HPDE6-E6E7 (cell line): ENCODE measurements at regions not wholly inside any gene's neighbourhood (a gene's known extent, or its start where the extent isn't known, plus 50 kb on each side); places are given as distances from the start of the nearest gene placed in this dataset.

Experiments used
- DNase-seq: peaks from one replicate; pipeline ENCODE4 v3.0.0; 2011; ENCODE audit warnings: missing footprints; ENCODE audit errors: extremely low spot score

DNA sequence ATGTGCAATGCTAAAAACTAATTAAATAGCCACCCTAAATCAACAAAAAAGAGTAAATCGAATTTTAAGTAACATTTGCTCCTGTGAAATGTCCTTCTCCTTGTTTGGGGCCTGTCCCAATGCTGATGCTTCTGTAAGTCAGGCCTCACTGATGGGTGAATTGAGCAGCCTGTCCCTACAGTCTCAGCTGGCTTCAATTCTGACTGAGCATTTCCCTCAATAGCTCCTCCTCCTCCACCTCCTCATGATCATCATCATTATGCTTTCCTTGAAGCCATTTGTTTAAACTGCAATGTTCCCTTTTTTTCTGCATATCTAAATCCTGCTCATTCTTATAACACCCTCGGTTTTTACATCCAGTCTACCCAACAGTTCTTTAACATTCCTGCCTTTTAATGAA is 137.2 kb upstream of the CELF4 start:
- DNase-seq = no peak

DNA sequence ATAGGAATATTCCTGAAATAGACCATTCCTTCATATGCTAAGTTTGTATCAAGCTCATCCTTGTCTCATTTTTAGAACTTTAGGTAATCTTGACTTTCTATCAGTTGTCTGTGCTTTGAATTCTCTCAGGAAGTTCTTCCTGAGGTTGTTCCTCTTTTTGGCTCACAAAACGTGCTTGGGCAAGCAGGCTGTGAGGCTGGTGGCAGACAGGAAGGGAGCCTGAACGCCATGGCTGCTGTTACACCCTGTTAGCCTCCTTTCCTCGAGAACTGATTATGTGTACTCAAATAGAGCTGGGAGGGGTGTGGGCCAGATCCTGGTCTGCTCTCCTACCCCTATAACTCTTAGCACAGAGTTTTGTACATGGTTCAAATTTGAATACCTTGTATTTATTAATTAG is 136.4 kb upstream of the CELF4 start:
- DNase-seq = no peak

DNA sequence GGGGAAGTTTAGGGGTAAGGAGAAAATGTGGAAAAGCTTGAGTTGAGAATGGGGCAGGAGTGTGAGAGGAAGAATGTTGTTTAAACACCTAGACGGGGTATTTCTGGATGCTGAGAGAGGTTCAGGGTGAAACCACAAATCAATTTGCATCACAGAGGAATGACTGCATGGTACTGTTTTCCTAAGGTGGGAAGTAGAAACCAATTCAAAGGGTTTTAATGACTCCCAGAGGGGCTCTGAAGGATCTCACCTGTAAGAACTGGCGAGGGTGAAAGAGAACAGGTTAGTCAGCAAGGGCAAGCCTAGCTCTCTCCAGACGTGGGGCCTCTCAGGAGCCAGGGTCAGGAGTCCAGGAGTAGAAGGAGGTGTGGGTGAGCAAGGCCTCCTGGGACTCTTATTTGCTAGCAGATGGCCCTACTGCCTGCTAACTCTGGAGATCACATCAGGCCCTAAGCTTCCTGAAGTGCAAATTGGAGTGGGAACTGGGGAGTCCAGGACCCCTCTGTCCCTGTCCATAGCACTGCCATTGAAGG is 133.0 kb upstream of the CELF4 start:
- DNase-seq = no peak

DNA sequence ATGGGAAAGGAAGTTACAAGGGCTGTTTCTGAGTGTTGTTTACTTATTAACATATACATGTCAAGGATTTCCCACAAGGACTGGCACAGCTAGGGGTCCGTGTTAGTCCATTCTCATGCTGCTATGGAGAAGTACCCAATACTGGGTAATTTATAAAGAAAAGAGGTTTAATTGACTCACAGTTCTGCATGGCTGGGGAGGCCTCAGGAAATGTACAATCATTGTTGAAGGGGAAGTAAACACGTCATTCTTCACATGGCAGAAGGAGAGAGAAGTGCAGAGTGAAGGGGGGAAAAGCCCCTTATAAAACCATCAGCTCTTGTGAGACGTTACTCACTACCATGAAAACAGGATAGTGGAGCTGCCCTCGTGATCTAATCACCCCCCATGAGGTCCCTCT is 128.9 kb upstream of the CELF4 start:
- no peak for DNase-seq

DNA sequence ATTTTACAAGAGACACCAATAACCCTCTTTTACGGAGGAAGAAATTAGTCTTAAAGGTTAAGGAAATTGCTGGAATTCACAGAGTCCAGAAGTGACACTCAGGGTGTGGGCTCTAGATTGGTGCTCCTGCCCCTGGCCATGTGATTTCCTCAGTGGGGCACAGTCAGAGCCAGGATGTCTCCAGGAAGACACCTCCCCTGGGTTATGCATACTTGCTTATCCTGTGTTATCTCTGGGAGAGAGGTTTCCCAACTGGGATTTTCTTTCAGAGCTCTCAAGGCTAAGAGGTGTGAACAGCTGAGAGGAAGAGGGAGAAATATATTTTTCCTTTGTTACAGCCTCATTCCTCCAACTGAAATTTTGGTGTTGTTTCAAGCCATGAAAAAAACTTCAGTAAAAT is 125.6 kb upstream of the CELF4 start:
- DNase-seq = no peak

DNA sequence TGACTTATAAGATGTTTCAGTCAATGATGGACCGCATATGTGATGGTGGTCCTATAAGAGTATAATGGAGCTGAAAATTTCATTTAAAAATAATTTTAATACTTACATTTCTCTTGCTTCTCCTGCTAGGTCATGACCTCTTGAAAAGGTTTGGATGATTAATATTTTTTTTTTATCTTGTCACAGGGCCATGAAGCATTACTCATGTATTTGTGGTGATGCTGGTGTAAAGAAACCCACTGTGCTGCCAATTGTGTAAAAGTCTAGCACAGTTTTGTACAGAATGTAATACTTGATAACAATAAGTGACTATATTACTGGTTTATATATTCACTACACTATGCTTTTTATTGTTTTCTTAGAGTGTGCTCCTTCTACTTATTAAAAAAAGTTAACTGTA is 124.2 kb upstream of the CELF4 start:
- no peak for DNase-seq

DNA sequence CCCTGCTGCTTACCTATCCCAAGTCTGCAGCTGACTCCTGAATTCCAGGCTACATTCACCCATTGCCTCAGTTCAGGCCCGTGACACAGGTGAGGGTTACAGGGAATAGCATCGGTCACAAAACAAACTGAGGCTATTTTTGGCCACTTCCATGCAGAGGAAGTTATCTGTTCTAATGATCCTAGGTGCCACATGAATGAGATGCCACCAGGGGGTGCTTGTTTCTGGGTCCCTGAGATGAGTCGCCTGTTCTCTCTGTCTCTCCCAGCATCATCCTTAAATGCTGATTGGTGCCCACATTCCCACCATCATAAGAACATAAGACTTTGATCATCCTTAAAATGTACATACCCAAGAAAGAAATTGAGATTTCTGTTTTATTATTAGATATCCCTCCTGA is 119.0 kb upstream of the CELF4 start:
- DNase-seq = no peak

DNA sequence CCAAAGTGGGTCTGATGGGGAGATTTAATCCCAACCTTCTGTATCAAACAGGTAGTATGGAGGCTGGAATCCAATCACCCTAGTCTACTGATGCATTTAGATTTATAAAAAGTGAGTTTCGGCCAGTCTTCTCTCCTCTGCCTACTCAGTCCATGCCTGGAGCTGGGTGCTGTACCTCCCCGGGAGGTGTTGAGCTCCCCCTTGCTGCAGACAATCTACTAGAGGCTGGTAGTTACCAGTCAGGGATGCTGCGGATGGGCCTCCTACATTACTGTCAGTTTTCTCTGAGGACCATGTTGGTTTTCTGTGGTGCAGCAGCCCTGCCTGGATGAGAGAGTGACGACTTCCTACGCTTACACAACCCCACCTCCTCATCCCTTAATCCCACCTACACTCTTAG is 118.6 kb upstream of the CELF4 start:
- DNase-seq = no peak

DNA sequence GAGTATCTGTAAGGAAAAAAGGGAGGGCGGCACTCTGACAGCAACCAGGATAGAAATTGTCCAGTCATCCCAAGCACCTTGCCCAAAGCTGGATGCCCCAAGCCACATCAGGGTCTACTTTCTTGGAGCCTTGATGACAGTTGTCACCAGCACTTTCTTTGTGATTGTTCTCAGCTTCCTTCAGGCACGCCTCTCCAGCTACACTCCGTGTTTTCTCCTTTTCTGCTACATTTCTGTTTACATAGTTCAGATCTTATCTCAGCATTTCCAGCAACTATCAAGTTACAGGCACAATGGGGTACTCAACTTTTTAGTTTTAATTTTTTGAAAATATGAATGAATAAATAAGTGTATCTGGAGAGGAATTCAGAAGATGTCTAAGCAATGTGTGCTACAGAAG is 115.3 kb upstream of the CELF4 start:
- DNase-seq = no peak

DNA sequence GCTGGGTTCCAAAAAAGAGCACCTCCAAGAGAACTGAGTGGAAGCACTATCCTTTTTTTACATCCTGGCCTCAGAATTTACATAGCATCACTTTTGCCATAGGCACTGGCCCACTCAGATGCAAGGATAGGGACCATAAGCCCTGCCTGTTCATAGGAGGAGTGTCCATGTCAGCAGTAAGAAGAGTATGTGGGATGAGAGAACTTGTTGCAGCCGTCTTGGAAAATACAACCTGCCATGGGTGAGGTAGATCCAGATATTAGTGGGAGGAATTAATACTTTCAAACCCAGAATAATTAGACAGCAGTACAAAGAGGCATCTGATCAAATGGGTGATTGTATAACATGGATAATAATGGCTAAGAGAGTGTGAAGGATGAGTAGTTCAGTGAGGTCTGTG is 110.7 kb upstream of the CELF4 start:
- DNase-seq = no peak

DNA sequence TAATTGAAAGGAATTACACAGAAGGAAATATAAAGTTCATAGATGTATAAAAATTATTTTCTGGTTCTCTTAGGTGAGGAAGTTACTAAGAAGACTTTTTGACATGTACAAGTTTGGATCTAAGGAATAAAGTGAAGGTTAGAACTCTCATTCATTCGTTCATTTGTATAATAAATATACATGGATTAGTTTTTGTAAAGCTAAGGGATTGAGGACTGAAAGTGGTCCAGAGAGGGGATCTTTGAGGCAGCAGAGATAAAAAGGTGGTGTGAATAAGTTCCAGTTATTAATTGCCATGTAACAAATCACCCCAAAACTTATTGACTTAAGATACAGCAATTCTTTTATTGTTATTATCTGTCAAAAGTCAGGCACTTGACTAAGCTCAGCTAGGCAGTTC is 110.1 kb upstream of the CELF4 start:
- no peak for DNase-seq

DNA sequence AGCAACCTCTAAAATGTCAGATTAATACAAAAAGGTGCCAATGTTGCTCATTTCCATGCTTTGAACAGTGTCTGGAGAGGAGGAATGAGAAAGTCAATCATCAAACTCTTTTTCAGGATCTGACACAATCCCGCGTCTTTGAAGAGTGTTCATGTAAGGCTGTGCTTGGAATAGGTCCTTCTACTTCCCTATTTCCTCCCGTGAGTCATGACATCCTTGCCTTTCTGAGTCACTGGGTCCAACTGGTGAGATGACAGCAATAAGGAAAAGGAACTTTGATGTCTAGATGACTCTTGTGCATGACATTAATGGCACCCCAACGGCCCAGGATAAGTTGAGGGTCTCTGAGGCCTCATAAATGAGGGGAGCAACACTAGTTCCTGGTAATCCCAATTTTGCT is 109.0 kb upstream of the CELF4 start:
- no peak for DNase-seq

DNA sequence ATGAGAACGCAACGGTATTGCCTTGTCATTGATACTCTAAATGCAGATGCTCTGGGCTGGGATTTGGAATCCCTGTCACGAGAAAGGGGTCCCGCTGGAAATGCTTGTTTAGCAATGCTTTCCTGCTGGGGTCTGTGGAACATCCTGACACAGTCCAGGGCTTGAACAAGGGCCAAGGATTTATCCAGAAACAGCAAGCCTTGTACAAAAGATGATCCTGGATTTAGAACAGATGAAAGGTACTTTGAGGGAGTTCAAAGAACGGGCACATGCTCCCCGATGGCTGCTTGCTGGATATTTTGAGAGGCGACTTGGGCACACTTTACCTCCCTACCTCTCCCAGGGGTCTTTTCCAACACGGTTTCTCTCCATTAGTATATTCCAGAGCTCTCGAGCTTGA is 108.1 kb upstream of the CELF4 start:
- no peak for DNase-seq

DNA sequence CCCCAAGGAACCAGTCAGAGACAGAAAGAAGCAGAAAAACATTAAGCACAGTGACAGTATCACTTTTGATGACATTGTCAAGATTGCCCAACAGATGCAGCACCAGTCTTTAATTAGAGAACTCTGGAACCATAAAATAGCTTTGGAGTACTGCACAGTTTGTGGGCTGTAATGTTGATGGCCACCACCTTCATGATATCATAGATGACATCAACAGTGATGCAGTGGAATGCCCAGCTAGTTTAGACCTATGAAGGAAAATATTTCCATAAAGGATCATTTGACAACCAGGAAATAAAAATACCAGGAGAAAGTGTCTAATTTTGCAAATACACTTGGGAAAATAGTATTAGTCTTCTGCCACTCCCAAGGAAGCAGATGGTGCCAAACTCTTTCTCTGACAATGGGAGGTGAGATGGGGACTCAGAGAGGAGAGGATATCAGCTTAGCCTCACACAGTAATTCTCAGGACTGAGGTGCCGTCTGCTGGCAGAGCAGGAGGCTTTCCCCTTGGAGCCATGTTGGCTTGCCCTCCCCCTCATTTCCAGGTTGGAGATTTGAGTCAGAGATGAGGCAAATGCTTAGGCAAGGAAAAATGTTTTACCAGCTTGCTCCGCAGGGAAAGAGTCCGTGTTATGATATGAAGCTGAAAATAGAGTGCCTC is 107.5 kb upstream of the CELF4 start:
- no peak for DNase-seq

DNA sequence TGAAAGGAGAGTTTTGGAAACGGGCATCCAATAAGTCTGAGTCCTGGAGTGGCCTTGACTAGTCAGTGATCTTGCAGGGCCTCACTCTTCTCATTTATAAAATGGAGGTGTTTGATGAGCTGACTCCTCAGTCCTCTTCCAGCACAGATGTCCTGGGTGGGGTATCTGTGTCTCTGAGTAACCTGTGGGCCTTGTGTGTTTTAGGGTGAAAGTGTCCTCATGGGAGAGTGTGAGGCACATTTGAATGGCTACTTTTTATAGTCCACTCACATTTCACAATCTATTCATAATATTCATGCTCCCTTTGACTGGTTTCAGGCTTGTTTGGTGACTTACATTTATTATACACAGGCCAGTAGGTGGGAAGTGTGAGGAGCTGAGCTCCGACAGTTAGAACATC is 106.4 kb upstream of the CELF4 start:
- DNase-seq = no peak

DNA sequence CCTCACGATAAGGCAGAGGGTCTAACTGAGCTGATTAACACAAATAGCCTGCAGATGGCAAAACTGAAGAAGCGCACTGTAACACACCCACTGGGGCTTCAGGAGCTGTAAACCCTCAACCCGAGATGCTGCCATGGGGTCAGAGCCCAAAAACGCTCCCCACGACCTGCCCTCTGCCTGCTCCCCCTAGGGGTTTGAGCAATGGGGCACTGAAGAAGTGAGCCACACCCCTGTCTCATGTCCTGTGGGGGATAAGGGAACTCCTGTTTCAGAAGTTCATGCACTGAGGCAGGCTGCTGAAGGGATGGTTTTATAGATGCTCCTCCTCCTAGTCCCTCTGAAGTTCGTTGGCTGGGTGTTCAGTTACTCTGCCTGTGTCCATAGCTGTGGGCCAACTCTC is 105.9 kb upstream of the CELF4 start:
- DNase-seq = no peak

DNA sequence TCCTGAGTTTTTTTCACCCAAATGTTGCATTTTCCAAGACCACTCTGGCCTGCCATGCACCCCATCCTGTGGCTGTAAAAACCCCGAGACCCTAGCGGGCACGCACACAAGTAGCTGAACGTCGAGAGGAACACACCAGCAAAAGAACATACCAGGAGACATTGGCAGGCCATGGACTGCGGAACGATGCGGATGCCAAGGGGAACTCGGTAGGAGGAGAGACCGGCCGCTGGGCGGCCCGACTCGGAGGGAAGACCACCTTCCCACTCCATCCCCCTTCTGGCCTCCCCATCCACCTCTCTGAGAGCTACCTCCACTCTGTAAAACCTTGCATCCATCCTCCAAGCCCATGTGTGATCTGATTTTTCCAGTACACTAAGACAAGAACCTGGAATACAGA is 105.5 kb upstream of the CELF4 start:
- no peak for DNase-seq

DNA sequence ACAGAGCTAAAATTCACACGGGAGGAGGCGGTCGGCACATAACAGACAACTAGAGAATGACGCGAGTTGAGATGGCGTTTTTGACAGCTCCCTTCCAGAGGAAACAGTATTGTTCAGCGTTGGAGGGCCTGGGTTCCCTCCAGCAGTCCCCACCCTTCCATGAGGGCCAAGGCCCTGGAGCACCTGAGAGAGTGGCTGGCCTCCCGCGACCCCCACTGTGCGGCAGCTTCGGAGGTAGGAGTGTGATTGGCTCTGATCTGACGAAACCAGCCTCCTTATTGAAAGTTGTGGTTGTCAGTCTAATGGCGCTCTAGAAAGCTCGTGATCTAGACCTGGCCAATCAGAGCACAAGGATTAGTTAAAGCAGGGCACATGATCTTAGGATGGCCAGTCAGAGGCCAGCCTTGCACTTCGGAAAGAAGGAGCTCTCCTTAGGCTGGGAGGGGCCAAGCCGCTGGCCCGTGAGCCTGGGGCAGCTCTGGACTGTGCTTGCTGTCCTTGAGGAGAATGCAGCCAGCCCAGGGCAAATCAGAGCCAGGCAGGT is 104.5 kb upstream of the CELF4 start:
- DNase-seq = no peak

DNA sequence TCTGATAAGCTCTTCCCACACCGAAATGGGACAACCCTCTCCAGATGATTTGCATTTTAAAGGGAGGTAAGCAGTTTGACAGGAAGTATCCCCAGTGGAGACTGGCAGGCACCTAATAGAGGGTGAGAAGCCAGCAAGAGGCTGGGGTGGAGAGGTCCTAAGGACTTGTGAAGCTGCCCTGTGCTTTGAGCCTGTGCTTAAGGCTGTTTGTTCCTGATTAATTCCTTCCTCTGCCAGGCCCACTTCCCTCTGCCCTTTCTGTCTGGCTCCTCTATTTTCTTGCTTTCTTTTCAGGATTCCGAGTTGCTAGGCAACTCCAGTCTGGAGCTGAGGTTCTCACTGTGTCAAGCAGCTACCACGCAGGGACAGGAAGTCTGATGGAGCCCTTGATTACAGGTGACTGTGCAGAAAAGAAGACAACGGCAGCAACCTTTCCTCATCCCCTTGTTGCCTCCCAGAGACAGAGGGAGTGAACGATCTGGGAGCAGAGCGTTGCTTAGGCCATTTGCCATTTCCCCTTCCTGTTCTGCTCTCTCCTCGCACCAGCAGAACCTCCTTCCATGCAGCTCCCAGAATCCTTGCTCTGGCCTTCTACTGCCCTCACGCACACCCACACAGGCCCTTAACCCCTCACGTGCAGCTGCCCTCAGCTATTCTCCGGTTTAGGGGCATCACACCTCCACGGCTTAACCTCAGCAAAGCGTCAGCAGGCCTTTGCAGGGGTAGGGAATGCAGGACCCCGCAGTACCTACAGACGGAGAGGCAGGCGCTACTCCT is 103.6 kb upstream of the CELF4 start:
- DNase-seq = no peak

DNA sequence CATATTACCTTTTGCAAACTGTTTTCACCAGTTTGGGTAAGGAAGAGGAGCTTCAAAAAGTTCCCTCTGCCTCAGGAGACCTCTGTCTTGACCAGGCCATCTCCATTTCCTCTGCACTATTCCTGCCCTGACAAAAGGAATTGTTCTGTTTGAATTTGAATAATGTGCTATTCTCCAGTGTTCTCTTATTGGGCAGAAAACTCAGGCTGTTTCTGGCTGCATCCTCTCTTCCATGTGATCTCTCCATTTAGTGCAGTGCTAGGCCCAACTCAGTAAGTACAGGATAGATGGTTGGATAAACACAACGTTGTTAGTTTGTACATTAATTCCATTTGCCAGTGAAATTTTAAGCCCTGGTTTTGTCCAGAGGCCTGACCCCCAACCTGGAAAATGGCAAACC is 102.2 kb upstream of the CELF4 start:
- no peak for DNase-seq

DNA sequence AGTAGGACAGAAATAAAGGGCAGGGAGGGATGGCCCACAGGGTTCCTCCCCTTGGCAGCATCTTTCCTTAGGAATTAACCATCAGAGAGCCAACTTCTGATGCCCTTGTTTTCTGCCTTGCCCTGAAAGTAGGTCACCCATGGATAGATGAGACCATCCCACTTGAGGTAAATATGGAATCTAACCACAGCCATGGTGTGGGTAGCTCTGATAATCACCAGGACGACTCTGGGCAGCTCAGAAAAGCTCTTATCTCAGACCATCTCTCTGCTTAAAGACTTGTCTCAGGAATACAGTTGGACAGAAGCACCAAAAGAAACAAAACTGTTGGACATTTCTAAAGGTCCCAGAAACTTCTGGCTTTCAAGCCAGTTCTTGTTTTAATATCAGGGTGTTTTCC is 101.4 kb upstream of the CELF4 start:
- DNase-seq = no peak

DNA sequence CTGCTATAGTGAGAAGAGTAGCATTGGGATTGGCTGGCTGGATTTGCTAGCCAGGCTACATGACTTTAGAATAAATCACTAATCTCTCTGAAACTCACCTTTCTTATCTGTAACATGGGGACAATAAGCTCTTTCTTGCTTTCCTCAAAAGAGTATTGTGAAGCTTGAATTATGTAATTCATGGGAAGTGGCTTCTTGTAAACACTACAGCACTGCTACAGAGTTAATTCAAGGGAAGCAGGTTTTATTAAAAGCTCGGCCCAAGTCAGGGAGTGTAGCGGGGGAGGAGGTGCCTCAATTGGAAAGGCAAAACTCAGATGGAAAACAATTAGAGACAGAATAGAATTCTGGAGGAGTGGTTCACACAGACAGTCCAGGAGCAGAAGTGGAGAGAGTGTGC is 100.9 kb upstream of the CELF4 start:
- no peak for DNase-seq

DNA sequence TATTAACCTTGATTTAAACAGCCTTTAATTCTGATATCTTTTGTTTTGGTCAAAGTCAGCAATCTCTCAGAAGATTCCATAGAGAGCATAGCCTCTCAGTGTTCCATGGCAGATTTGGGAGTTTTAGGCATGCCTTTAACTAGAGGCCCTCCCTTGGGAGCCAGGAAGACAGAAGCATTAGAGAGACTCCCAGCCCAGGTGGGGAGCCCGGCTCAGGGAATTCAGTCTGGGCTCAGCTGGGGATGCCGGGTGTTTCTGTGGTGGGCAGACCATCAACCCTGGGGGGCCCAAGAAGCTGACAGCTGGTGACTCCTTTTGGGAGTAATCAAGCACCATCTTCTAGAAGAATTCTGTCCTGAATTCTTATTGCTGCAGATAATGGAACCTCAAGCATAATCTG is 99.7 kb upstream of the CELF4 start:
- no peak for DNase-seq
